HG03064 (cell line): ENCODE measurements at regions not wholly inside any gene's neighbourhood (a gene's known extent, or its start where the extent isn't known, plus 50 kb on each side); places are given as distances from the start of the nearest gene placed in this dataset.

Experiments
- ATAC-seq: cut with Tn5 transposase; IDR thresholded peaks from one replicate; pipeline ENCODE4 v1.9.1; 2021; ENCODE audit warnings: low read depth; ENCODE audit not compliant: unreplicated experiment

DNA sequence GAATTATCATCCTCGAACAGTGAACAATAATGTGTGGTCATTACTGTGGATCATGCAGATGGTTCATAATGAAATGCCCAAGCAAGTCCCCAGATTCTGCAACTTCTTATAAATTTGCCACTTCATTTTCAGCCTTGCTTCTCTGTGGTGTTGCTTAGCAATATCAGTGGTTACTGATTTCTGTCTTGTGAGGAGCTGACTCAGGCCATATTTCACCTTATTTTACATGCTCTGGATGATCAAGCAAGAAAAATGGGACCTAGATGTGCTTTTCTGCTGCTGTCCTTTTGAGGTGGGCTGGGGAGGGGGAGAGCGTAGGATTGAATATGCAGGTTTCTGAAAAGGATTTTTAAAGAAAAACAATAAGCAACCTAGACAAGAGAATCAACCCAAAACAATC lies 188.3 kb downstream of the SLC24A2 start:
- ATAC-seq: no peak

GRCh38 chr9:19598722-19599121 lies 189.9 kb downstream of the ACER2 start:
- no peak for ATAC-seq

- no peak for ATAC-seq
Measured at GRCh38 chr9:19597176-19597575, 188.4 kb downstream of the ACER2 start.

DNA sequence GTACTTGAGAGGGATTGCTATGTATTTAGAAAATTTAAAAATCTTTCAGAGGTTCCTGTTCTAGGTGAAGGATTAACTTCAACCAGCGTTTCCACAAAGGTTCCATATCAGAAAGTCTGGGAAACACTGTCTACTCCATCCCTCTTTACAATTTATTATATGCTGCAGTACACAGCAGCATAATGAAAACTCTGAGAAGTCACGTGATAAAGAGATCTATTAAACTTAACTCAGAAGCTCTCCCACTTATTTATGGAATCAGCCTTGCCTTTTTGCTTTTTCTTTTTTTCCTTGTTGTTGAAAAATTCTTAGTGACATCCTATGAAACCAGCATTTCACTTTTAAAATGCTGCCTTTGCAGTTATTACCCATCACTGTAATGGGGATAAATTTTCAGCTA lies 186.2 kb downstream of the ACER2 start:
- no peak for ATAC-seq

DNA sequence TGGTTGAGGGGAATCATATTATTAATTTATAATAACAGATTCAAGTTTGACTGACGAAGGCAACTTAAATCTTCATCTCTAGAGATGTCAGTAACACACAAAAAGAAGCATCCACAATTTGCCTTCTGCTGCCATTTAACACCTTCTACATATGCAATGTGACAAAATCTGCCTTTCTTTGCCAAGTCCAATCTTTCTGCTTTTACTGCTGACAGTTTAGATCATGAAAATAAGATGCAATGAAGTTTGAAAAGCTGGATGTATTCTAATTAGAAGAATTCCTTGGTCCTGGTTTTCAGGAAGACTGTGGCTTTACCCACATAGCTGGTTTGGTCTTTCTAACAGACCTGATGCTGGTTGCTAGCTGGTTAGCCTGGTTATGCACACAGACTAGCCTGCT lies 178.9 kb downstream of the ACER2 start:
- ATAC-seq: no peak

GRCh38 chr9:19583890-19584289 lies 175.1 kb downstream of the ACER2 start:
- ATAC-seq: no peak

- ATAC-seq: no peak
Measured at GRCh38 chr9:19577411-19577810, 168.6 kb downstream of the ACER2 start.

DNA sequence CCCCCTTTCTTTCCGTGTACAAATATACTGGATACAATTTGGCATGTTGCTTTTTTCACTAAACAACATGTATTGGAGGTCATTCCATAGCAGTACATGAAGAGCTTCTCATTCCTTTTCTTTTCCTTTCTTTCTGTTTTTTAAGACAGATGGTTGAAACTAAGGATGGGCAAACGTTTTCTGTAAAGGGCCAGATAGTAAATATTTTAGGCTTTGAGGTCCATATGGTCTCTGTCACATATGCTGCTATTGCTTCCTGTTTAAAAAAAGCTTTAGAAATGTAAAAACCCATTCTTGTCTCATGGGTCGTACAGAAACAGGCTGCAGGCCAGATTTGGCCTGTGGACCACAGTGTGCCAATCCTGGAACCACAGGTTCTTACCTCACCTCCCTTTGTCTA lies 160.1 kb downstream of the ACER2 start:
- ATAC-seq: no peak

DNA sequence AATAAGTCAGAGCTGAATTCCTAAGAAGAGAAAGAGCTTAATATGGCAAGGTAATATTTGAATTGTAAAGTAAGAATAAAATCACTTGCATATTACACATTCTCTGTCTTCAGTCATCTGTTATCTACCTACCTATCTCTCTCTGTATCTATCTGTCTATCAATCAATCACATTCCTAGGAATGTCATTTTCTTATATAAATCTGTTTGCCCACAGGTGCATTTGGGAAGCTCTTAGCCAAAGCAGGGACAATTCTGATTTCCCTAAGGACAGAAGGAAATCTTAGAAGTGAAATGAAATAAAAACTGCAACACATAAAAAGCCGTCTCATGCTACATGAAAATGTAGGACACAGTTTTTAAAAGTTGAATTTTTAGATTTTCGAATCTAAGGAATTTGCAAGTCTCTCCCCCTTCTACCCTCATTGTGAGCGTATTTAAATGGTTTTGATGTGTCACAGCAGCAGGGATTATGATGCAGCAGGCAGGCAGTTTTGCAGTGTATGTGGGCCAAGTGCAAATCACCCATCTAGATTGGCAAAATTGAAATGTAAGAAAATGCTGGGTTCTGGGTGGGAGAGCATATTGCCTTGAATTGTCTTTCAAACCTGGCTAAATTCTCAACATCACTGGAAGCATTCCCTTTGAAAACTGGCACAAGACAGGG lies 155.7 kb downstream of the ACER2 start:
- ATAC-seq: no peak

DNA sequence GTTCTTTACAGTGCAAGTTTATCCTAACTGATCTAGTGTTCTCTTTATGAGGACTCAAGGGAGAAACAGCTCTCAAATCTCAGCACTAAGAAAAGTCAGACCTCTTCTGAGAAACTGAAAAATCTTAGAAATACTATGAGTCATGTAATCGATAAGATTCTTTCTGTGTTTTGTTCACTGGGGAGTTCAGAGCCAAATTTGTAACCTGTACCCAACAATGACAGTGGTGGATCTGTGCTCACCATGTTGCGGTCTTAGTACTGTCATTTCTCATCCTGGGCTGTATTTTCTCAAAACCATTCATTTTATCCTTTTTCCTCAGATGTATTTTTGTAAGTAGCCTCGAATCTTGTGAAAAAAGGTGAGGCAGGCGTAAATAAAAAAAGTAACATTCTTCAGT lies 146.4 kb downstream of the ACER2 start:
- no peak for ATAC-seq

GRCh38 chr9:19554529-19554928 lies 145.7 kb downstream of the ACER2 start:
- ATAC-seq: no peak

DNA sequence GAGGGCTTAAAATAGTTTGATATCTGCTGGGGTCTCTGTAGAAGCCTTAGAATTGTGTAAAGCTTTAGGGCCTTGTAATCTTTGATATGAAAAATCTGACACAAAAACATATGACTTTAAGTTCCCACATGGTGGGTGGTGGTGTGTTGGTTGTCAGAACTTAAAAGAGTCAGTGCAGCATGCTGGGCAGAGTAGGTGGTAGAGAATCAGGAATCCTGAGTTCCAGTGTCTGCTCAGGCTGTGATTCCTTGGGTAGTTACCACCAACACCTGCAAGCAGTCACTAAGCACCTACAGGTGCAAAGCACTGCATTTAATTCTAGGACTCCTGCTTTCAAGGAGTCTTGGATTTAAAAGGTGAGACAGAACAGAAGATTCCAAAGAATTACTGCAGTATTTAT lies 144.6 kb downstream of the ACER2 start:
- ATAC-seq: no peak

DNA sequence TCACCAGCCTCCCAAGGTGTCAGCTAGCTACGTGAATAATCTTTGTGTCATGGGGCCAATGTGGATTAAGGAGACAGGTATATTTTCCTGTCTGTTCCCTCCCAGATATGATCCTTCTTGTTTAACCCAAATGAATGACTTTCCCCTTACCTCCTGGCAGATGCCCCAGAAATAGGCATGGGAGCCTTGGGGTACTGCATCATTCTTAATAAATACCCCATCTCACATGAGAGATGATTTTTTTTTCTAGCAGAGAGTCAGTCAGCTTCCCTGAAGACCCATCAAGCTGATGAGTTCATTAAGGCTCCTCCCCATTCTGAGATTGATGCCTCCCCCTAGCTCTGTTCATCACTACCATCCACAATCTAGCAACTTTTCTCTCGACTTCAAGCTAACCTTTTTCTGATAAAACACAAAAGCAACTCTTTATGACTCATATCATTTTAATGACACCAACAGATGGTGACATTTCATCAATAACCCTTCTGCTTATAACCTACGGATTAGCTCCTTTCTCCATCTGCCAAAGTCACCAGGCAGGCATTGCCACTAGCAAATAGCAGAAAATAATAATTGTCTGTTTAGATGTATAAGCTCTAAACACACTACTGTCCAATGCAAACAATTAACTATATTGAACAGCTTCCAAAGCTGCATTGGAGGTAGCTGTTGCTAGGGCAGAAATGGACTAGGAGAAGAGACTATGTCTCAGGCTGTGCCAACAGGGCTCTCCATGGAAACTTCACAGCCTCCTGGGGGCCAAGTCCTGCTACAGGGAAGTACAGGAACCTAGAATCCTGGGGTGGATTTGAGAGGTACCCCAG lies 143.7 kb downstream of the ACER2 start:
- ATAC-seq: no peak

DNA sequence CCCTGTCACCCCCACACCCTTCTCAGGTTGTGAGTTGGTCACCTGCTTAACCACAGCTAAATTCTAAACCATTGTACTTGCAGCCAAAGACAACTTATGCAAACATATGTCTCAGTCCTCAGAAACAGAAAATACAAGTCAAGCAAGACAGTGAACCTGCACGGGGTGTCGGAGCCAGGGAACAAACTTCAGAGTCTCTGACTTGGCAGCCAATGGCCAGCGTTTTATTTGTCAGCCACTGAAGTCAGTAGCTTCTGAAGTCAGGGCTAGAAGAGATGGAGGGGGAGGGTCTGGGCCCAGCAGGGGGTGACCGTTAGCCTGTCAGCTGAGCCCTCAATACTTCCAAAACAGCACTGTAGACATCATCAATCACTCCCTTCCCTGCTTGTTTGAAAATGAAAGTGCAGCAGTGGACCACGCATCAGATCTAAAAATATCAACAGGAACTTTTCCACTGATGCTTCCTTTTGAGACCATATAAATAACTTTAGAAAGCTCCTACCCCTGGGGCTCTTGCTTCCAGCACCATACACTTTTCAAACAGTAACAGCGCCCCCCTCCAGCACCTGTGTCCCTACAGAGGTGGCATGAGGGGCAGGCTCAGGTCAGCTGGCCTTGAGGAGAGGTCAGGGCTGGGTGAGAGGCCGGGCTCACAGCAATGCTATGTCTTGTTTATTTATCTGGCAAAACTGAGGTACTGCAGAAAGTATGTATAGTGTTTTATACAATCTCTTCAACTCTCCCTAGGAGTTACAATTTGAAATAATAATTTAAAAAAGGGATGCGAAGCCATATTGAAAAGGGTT lies 142.5 kb downstream of the ACER2 start:
- ATAC-seq: no peak

DNA sequence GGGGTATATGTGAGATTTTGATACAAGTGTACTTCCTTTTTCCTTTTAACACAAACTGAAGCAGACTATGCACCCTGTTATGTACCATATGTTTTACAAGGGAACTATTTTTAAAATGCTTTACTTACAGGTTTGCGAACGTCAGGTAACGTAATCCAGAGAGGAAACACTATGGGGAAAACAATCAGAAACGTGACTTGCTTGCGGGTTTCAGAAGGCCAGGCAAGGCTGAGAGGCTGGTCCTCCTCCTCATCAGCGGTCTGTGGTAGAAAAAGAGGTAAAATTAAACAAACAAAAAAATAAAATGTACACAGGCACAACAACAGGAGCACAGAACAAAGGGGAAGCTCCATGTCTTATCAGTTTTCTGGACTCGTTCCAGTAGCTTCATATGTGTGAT lies 141.2 kb downstream of the ACER2 start:
- ATAC-seq: no peak

GRCh38 chr9:19533373-19533772 lies 124.6 kb downstream of the ACER2 start:
- no peak for ATAC-seq

DNA sequence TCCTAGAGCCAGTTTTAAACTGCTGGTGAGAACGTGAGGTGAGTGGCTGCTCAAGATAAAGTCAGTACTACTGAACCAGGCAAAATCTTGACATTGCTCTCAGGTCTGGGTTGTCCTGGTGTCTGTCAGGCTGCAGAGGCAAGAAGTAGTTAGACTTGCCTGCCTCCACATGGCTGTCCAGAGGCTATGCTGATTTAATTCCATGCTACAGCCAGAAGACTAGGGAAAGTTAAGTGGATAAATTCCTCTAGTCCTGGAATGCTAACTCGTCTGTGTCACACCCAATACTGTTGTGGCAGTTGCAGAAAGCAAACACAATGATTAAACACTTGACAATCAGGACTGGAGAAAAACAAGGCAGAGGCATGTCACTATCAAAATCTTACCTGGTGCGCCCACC lies 118.9 kb downstream of the ACER2 start:
- ATAC-seq: no peak

- no peak for ATAC-seq
Measured at GRCh38 chr9:19522558-19522957, 113.7 kb downstream of the ACER2 start.

DNA sequence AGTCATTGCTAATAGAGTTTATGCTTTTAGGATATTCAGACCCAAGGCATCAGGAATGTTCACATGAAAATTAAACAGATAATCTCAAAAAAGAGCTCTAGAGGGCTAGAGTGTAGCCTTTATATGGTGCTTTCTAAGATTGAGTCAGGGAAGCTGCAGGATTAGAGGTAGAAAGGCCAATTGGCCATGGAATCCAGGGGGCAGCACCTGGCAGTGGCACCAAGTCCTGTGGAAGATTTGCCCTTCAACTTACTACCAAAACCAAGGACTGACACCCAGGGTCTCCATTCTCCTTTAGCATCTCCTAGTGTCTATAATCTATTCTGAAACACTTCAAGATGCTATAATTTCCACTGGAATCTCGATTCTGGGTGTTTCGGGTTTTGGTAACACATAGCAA lies 112.4 kb downstream of the ACER2 start:
- no peak for ATAC-seq

DNA sequence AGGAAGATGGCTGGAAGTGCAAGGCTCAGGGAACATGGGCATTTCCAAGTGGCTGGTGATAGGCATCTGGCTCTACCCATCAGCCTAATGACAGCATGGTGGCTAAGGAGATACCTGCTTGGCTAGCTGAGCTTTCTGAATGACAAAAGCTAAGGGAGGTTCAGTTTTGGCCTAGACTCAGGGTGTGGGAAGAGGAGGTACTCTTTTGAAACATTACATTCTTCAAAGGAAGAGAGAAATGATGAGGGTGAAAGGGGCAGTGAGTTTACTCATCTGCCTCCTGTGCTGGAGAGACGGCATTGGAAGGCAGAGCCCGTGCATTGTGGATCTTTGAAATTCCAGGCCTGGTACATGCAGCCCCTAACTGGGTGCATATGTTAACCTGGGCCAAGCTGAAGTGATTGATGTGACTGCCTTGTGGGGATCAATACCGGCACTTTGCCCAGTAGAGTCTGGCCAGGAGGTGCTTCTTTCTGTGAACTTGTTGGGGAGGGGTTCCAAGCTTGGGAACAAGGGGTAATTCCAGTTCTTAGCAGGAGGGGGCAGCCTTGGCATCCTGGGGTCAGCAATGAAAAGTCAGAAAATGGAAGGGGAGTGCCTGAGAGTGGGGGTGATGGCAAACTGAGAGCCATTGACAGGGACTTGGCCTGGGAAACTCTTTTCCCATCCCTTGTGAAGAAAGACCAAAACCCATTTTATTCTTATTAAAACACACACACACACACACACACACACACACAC lies 108.6 kb downstream of the ACER2 start:
- ATAC-seq: no peak

DNA sequence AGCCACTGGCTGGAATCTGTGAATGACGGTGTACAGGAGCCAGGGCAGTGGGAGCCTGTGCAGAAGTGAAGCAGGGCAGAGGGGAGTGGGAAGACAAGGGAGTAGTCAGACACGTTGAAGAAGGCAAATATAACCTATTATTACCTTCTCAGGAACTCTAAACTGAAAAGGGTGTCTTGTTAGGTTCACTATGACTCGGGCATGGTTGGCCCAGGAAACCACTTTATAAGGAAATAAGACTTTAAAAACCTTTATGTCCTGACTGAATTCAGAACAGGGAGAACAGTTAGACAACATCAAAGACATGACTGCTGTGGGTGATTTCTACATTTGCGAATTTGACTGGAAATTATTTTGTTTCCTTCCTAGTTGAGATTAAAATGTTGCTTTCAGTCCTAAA lies 107.5 kb downstream of the ACER2 start:
- no peak for ATAC-seq
